CD4-positive, alpha-beta T cell treated with Interleukin-2 at 100 ng/mL for 4 hours (primary cell): ENCODE measurements at regions not wholly inside any gene's neighbourhood (a gene's known extent, or its start where the extent isn't known, plus 50 kb on each side); places are given as distances from the start of the nearest gene placed in this dataset.

Source experiments
- DNase-seq: peaks from one replicate; pipeline ENCODE4 v3.0.0-alpha.2; 2020; ENCODE audit warnings: low spot score

GRCh38 chr13:44093607-44094564 lies 214.2 kb downstream of the LACC1 start:
- DNase-seq = no peak

GRCh38 chr13:44096901-44097300 lies 217.2 kb downstream of the LACC1 start:
- no peak for DNase-seq

DNA sequence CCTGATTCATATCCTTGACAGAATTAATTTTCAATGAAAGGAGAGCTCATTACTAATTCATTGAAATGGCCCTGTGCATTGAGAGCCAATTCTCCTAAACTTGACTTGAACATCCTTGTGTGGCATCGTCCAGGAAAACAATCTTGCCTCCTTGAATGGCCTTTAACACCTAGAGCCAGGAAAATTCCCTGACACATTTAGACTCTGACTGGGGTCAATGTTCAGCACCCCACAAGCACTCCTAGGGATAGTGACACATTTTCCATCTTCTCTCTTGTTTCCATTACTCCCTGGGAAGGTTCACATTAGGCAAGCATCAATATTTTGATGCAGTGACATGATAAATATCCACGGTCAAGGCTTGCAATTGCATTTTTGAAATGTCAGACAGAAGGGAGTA lies 218.9 kb downstream of the LACC1 start:
- no peak for DNase-seq

DNA sequence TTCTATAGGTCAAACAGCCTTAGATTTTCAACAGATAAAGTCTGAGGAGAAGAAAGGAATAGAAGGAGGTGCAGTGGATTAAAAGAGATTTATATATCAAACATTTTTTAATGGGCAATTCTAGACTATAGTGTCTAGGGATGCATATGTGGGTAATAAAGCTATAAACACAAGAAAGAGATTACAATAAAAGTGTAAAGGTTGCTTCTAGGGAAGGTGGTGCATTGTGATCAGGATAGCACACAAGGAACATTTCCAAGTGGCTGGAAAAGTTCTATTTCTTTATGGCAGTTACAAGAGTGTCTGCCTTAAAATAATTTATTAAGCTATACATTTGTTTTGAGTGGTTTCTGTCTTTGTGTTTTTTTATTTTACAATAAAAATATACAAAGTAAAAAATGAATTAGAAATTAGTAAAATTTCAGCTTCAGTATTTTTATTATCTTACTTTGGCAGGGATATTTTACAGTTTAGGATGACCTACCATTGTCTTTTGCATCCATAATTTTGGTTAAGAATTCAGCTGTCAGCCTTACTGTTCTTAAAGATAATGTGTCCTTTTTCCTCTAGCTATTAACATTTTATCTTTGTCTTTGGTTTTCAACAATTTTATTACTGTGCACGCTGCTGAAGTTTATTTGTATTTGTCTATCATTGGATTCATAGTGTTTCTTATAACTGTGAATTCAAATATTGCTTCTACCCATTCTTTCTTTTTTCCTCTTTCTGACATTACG lies 221.8 kb downstream of the LACC1 start:
- DNase-seq = no peak

- DNase-seq = no peak
These were observed 223.9 kb downstream of the LACC1 start for GRCh38 chr13:44103429-44104196.

- no peak for DNase-seq
These were observed 224.4 kb downstream of the LACC1 start for GRCh38 chr13:44104197-44104490.

DNA sequence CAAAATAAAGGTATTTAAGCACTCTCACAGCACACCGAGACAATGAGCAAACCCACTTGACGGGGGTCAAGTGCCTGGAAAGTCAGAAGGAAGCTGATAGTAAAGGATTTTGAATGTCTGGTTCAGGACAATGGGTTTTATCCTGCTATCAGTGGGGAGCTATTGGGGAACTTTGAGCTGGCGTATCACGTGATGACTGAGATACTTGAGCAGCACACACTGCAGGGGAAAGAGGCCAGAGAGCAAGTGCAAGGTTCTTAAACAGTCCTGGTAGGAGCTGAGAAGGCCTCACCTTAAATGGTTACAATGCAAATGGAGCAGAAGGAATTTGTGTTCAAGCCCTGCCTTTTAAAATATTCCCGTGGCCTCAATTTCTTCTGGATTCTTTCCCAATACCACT lies 225.3 kb downstream of the LACC1 start:
- no peak for DNase-seq

GRCh38 chr13:44106266-44107152 lies 226.8 kb downstream of the LACC1 start:
- DNase-seq = no peak

- no peak for DNase-seq
These were observed 227.8 kb downstream of the LACC1 start for GRCh38 chr13:44107357-44108121.

- no peak for DNase-seq
These were observed 228.7 kb downstream of the LACC1 start for GRCh38 chr13:44108331-44108858.

- DNase-seq = no peak
These were observed 230.5 kb downstream of the LACC1 start for GRCh38 chr13:44110091-44110621.

DNA sequence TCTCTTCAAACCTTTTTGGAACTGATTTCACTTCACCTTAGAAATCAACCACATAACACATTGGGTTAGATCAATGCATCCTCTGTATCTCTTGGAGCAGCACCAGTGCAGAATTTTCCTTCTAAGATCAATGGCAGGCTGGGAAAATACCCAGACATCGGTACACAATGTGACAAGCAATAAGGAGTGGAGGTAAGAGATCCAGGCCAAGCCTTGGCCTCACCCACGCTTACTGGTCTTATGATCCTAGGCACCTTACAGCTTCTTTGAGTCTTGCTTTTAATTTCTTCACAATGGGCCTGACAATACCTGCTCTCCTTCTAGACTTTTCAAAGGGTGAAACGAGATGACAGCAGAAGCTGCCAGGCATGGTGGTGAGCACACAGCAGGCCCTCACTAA lies 232.0 kb downstream of the LACC1 start:
- no peak for DNase-seq

- peak; percentile 23 for DNase-seq
These were observed 233.1 kb downstream of the LACC1 start for GRCh38 chr13:44112700-44113329.

- no peak for DNase-seq
These were observed 237.0 kb downstream of the LACC1 start for GRCh38 chr13:44116562-44117332.

DNA sequence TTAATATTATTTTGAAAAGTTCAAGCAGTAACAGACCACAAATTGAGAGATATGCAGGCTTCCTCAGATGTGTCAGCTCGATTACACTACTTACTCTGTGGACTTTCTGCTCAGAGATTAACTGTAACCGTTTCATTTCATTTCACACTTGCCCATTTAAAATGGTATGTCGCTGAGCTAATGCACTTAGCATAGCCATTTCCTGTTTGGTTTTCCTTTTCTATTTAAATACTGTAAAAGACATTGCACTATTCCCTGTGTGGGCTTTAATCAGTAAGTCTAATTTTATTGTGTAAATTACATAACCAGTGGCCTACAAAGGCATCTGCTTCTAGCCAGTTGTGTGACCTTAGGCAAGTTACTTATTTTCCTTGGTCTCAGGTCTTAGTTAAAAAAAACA lies 237.6 kb downstream of the LACC1 start:
- DNase-seq = peak; percentile 14

- DNase-seq = no peak
These were observed 238.1 kb downstream of the LACC1 start for GRCh38 chr13:44117816-44118215.

DNA sequence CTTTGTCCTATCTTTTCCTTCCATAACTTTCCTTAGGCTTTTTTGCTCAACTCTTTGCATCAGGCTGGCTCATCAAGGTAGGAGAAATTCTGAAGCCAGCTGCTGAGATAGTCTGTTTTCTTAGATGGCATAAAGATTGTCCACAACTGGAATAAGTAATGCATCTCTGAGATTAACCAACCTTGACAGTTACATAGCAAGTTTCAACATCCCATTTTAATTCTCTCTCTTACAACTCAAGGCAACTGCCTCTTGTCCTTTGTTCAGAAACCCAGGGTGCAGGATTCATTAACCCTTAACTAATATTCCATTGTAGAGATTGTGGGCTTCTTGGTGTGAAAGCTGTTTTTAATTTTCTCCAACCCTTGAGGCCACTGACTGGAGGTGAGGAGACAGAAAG lies 239.2 kb downstream of the LACC1 start:
- no peak for DNase-seq

GRCh38 chr13:44120043-44120442 lies 240.3 kb downstream of the LACC1 start:
- DNase-seq = no peak
